Adrenal gland (tissue), 9 donors: ENCODE measurements at regions not wholly inside any gene's neighbourhood (a gene's known extent, or its start where the extent isn't known, plus 50 kb on each side); places are given as distances from the start of the nearest gene placed in this dataset.

ENCODE experiments used
- DNase-seq, 7 donors: peaks; one replicate each; pipeline ENCODE4 v3.0.0-alpha.2; 2019 to 2020
- H3K27ac ChIP-seq, 5 donors: fragments of 200-600 bp; sonication (generic) in 4 of 5; 1 replicate in 3 of 5; 2 replicates in 2 of 5; pipeline versions ENCODE4 v1.5.1 to v1.8.0; 2016 to 2020; ENCODE audit warnings: mild to moderate bottlenecking in 1 of 5
- H3K27me3 ChIP-seq: fragments of 200-600 bp; 2 replicates; pipeline ENCODE4 v1.8.0; 2021
- H3K36me3 ChIP-seq, 2 donors: fragments of 200-600 bp; replicated peaks in 1 of 2; 1 replicate in 1 of 2; 2 replicates in 1 of 2; pipeline versions ENCODE4 v1.5.1 to v1.8.0; 2018 to 2022
- H3K4me1 ChIP-seq, 2 donors: fragments of 200-600 bp; replicated peaks in 1 of 2; 1 replicate in 1 of 2; 2 replicates in 1 of 2; pipeline versions ENCODE4 v1.5.1 to v1.8.0; 2018 to 2021
- H3K4me3 ChIP-seq, 4 donors: fragments of 200-600 bp; sonication (generic) in 3 of 4; one replicate each; pipeline ENCODE4 v1.5.1; 2016 to 2018
- H3K9me3 ChIP-seq, 3 donors: fragments of 200-600 bp; sonication (generic) in 1 of 3; replicated peaks in 1 of 3; 1 replicate in 2 of 3; 2 replicates in 1 of 3; pipeline versions ENCODE4 v1.5.1 to v1.8.0; 2016 to 2021
- POLR2A ChIP-seq, 2 donors: fragments of 450-650 bp; IDR thresholded peaks; one replicate each; pipeline ENCODE4 v1.6.1; 2017; ENCODE audit warnings: antibody characterized with exemption in 2 of 2, mild to moderate bottlenecking in 2 of 2, moderate library complexity in 1 of 2
- WGBS, 4 donors: extraction: QIAGEN DNeasy Blood & Tissue Kit in 2 of 4; methylation state at CpG; one replicate each; pipeline versions ENCODE4 v1.1.5 to v1.1.7; 2013 to 2017; 5-methylcytosine and 5-hydroxymethylcytosine counted together
- intact Hi-C, 2 donors: fragments of 100-400 bp; cut with DNase I; formaldehyde crosslinking; loops; one replicate each; pipeline versions ENCODE4 v1.14.1 to v1.15.0; 2022 to 2023
- TF ChIP-seq, protein P1 (sequence below), 6 experiments: fragments of 450-650 bp in 4 of 6; fragments of 200-600 bp in 2 of 6; sonication (generic) in 1 of 6; IDR thresholded peaks; 1 replicate in 5 of 6; 2 replicates in 1 of 6; pipeline versions ENCODE4 v1.5.1 to v1.8.0; 2016 to 2021; ENCODE audit warnings: antibody characterized with exemption in 6 of 6, mild to moderate bottlenecking in 2 of 6, moderate library complexity in 1 of 6
- donor health status: healthy with polysubstance abuse.
- donor health status: Bipolar disorder and iron deficiency.
- donor health status: DM: yes; HTN: yes; CAD: no.
- donor health status: DM: no; HTN: no; CAD: no.
- donor health status: DM: no; HTN: no; CAD: no.

DNA sequence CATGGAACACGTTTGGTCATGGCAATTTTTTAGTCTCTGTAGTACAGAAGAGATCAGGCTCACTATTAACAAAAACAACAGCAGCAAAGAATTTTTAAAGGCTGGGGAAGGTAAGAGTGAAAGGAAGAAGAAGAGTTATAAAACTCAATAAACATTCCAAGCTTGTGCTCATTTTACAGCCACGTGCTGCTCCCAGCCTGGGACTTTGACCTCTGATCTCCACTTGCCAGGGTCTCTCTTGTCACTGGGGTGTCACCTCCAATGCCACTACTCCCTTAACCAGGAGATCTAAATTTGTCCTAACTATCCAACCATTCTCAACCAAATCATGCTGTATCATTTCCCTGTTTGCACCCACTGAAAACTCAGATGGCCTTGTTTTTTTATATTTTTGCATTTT is 605.1 kb downstream of the VRK1 start:
- DNase-seq, result no peak
- TF ChIP-seq POLR2A (IDR thresholded peaks at IDR 0.05), result no peak
- TF ChIP-seq, protein P1, sequence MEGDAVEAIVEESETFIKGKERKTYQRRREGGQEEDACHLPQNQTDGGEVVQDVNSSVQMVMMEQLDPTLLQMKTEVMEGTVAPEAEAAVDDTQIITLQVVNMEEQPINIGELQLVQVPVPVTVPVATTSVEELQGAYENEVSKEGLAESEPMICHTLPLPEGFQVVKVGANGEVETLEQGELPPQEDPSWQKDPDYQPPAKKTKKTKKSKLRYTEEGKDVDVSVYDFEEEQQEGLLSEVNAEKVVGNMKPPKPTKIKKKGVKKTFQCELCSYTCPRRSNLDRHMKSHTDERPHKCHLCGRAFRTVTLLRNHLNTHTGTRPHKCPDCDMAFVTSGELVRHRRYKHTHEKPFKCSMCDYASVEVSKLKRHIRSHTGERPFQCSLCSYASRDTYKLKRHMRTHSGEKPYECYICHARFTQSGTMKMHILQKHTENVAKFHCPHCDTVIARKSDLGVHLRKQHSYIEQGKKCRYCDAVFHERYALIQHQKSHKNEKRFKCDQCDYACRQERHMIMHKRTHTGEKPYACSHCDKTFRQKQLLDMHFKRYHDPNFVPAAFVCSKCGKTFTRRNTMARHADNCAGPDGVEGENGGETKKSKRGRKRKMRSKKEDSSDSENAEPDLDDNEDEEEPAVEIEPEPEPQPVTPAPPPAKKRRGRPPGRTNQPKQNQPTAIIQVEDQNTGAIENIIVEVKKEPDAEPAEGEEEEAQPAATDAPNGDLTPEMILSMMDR (IDR thresholded peaks at IDR 0.05), result no peak
- intact Hi-C loops, result no loop called here
- Histone ChIP-seq H3K27ac (no peak overlapping the region), H3K27me3 (peaks cover 10% of the 10 kb centered on the region), H3K36me3 (no peaks in the 10 kb centered on the region), H3K4me1 (no peaks in the 10 kb centered on the region), H3K4me3 (no peak overlapping the region), H3K9me3 (no peaks in the 10 kb centered on the region)
- WGBS, 4 donors, result 39 to 63% (median 56%) methylated on average over 2 of the region's 2 CpGs

DNA sequence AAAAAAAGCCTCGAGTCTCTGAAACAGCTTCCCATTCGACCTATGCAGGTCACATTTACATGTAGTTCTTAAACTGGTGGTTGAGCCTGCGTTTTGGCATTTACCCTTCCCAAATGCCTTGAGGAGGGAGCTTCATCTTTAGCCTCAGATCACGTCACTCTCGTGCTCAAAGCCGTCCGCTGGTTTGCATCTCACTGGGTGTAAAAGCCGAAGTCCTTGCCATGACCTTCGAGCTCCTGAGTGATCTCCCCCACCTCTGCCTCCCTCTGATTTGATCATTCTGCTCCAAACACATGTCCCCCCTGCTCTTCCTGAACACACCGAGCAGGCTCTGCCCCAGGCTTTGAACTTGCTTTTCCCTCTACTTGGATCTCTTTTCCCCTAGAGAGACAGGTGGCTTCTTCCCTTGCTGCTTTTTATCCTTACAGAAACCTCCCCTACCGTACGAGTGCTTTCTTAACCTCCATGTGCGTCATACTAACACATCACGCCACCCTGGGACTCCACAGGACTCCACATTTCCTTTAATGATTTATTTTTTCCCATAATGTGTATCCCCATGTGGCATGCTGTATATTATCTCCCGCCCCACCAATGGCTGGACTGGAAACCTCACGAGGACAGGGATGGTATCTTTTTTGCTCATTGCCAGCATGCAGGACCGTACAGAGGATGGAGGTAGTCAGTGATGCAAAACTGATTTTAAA is 610.7 kb downstream of the VRK1 start:
- no peak for DNase-seq
- Histone ChIP-seq H3K4me3 (no peak overlapping the region), H3K9me3 (no peaks in the 10 kb centered on the region), H3K36me3 (no peaks in the 10 kb centered on the region), H3K27me3 (peaks cover 42% of the 10 kb centered on the region), H3K27ac (no peak overlapping the region), H3K4me1 (no peaks in the 10 kb centered on the region)
- WGBS, 4 donors, result 45 to 49% (median 46%) methylated on average over 17 of the region's 17 CpGs
- intact Hi-C loops, result no loop called here
- no peak for TF ChIP-seq POLR2A (IDR thresholded peaks at IDR 0.05)
- TF ChIP-seq, protein P1 (IDR thresholded peaks at IDR 0.05), result no peak

DNA sequence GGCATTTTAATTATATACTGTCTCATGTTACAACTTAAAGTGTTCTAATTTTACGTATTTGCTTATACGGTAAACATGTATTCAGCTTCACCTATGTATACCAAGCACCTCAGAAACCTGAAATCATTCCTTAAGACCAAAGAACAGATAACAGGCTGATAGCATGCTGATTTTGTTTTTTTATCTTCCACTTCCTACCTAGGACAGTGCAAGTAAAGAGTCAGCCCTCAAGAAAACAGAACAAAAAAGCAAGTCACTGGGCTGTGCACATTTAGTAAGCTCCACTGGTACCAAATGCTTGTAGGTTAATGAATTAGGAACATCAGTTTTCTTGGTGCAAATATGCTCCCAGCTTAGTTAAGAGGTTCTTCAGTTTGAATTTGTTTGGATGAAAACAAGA is 611.3 kb downstream of the VRK1 start:
- Histone ChIP-seq H3K27ac (no peak overlapping the region), H3K9me3 (no peaks in the 10 kb centered on the region), H3K36me3 (no peaks in the 10 kb centered on the region), H3K4me3 (no peak overlapping the region), H3K27me3 (peaks cover 47% of the 10 kb centered on the region), H3K4me1 (no peaks in the 10 kb centered on the region)
- WGBS, 4 donors, result 58 to 84% (median 77%) methylated on average over 2 of the region's 2 CpGs
- intact Hi-C loops, result no loop called here
- no peak for DNase-seq
- TF ChIP-seq POLR2A (IDR thresholded peaks at IDR 0.05), result no peak
- TF ChIP-seq, protein P1 (IDR thresholded peaks at IDR 0.05), result no peak

DNA sequence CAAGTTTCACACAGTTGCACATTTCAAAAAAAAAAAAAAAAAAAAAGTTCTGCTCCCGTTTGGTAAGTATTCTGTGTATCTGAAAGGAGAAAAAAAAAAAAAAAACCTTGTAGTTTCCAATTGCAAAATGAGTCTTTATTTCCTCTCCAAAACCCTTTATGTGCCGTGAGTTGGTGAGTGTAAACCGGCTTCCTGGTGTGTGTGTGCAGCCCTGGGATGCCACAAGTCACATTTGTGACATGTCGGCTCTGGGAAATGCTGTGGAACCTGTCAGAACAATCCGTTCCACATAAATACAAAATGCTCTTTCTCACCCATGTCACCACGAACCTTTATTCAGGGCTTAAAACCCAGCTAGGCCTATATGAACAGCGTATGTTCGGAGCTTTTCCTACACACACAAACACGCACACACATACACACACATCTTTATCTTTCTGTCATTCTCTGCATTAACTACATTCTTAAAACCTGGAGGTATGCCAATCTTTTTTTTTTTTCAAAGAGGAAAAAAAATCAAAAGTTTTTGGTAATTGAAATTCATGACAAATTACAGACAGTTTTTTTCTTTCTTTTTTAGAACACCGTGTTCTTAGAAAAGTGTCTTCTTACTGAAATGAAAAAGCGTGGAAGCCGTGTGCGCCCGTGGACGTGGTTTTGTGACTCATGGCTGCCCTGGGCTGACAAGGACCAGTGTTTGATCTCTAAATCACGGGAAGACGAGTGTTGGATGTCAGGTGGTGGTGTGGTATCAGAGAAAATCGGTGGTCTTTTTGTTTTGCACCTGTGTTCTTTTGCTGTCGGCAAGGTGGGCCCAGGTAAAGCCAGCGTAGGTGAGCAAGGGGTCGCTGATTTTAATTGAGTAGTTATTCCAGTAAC is 612.0 kb downstream of the VRK1 start:
- intact Hi-C loops, result no loop called here
- Histone ChIP-seq H3K4me1 (no peaks in the 10 kb centered on the region), H3K9me3 (no peaks in the 10 kb centered on the region), H3K4me3 (no peak overlapping the region), H3K27me3 (peaks cover 54% of the 10 kb centered on the region), H3K27ac (no peak overlapping the region), H3K36me3 (no peaks in the 10 kb centered on the region)
- WGBS, 4 donors, result 72 to 78% (median 77%) methylated on average over 21 of the region's 21 CpGs
- no peak for DNase-seq
- TF ChIP-seq, protein P1 (IDR thresholded peaks at IDR 0.05), result no peak
- no peak for TF ChIP-seq POLR2A (IDR thresholded peaks at IDR 0.05)
